DOHH2 (cell line): ENCODE measurements at regions not wholly inside any gene's neighbourhood (a gene's known extent, or its start where the extent isn't known, plus 50 kb on each side); places are given as distances from the start of the nearest gene placed in this dataset.

ENCODE experiments used
- H3F3A ChIP-seq: fragments of 200-600 bp; sonication (generic), shearing (Covaris generic); 2 replicates; pipeline ENCODE4 v1.6.0; 2016; ENCODE audit warnings: antibody characterized with exemption, mild to moderate bottlenecking; ENCODE audit not compliant: control insufficient read depth, insufficient read depth
- H3K27ac ChIP-seq: fragments of 200-600 bp; sonication (generic); 2 replicates; pipeline ENCODE4 v1.5.1; 2014; ENCODE audit warnings: low read depth, mild to moderate bottlenecking, low read length, moderate library complexity
- H3K27me3 ChIP-seq: fragments of 200-600 bp; sonication (generic); 2 replicates; pipeline ENCODE4 v1.6.1; 2014; ENCODE audit warnings: mild to moderate bottlenecking, low read length, mixed read lengths; ENCODE audit not compliant: control insufficient read depth
- H3K36me3 ChIP-seq: fragments of 200-600 bp; sonication (generic); 2 replicates; pipeline ENCODE4 v1.6.1; 2014; ENCODE audit warnings: mild to moderate bottlenecking, low read length, moderate library complexity, mixed read lengths; ENCODE audit not compliant: control insufficient read depth
- H3K4me1 ChIP-seq: fragments of 200-600 bp; sonication (generic); 2 replicates; pipeline ENCODE4 v1.6.1; 2014; ENCODE audit warnings: mild to moderate bottlenecking, low read length, mixed read lengths; ENCODE audit not compliant: control insufficient read depth
- H3K4me2 ChIP-seq: fragments of 200-600 bp; sonication (generic); 2 replicates; pipeline ENCODE4 v1.6.0; 2014; ENCODE audit warnings: mild to moderate bottlenecking, low read length, moderate library complexity
- H3K4me3 ChIP-seq: fragments of 200-600 bp; sonication (generic); 2 replicates; pipeline ENCODE4 v1.5.1; 2014; ENCODE audit warnings: mild to moderate bottlenecking, low read length, mixed read lengths
- H3K79me2 ChIP-seq: fragments of 200-600 bp; sonication (generic); 2 replicates; pipeline ENCODE4 v1.6.1; 2014; ENCODE audit warnings: mild to moderate bottlenecking, low read length, mixed read lengths; ENCODE audit not compliant: control insufficient read depth
- H3K9me2 ChIP-seq: fragments of 200-600 bp; sonication (generic); replicated peaks from 2 replicates; pipeline ENCODE4 v1.6.1; 2014; ENCODE audit warnings: mild to moderate bottlenecking, low read length, mixed read lengths; ENCODE audit not compliant: control insufficient read depth
- H3K9me3 ChIP-seq: fragments of 200-600 bp; sonication (generic); 2 replicates; pipeline ENCODE4 v1.6.1; 2014; ENCODE audit warnings: antibody characterized with exemption, low read length, mixed read lengths; ENCODE audit not compliant: control insufficient read depth, insufficient read depth
- H4K20me1 ChIP-seq: fragments of 200-600 bp; sonication (generic); 2 replicates; pipeline ENCODE4 v1.6.0; 2014; ENCODE audit warnings: low read depth, mild to moderate bottlenecking, antibody characterized with exemption, low read length, moderate library complexity; ENCODE audit not compliant: control insufficient read depth, insufficient read depth
- CTCF ChIP-seq: fragments of 200-600 bp; sonication (generic); IDR thresholded peaks from one replicate; pipeline ENCODE4 v1.5.1; 2014; ENCODE audit warnings: antibody characterized with exemption, mild to moderate bottlenecking, low read depth, low read length; ENCODE audit not compliant: poor library complexity, severe bottlenecking
- EZH2phosphoT487 ChIP-seq: fragments of 200-600 bp; sonication (generic); IDR thresholded peaks from 2 replicates; pipeline ENCODE4 v1.6.1; 2017; ENCODE audit warnings: borderline replicate concordance, mild to moderate bottlenecking, antibody characterized with exemption, low read length, moderate library complexity, mixed read lengths

- no peak overlapping the region for H3K27ac ChIP-seq
- H3K9me2 ChIP-seq = no peaks in the 10 kb centered on the region
- H3K36me3 ChIP-seq = no peaks in the 10 kb centered on the region
- H4K20me1 ChIP-seq = no peaks in the 10 kb centered on the region
- H3K4me1 ChIP-seq = no peaks in the 10 kb centered on the region
- no peaks in the 10 kb centered on the region for H3K27me3 ChIP-seq
- H3K79me2 ChIP-seq = no peaks in the 10 kb centered on the region
- H3K9me3 ChIP-seq = no peaks in the 10 kb centered on the region
- H3K4me2 ChIP-seq = no peak overlapping the region
- H3K4me3 ChIP-seq = no peak overlapping the region
- no peak for TF ChIP-seq CTCF
- TF ChIP-seq EZH2phosphoT487 = no peak
- no peaks in the 10 kb centered on the region for H3F3A ChIP-seq
Measured at GRCh38 chr5:87887247-87887646, 381.4 kb downstream of the TMEM161B start.

- H3K4me2 ChIP-seq = no peak overlapping the region
- no peaks in the 10 kb centered on the region for H3K36me3 ChIP-seq
- H3K4me1 ChIP-seq = no peaks in the 10 kb centered on the region
- H3K79me2 ChIP-seq = no peaks in the 10 kb centered on the region
- H3K9me2 ChIP-seq = no peaks in the 10 kb centered on the region
- H3K9me3 ChIP-seq = no peaks in the 10 kb centered on the region
- no peaks in the 10 kb centered on the region for H3K27me3 ChIP-seq
- no peaks in the 10 kb centered on the region for H3F3A ChIP-seq
- TF ChIP-seq CTCF = no peak
- TF ChIP-seq EZH2phosphoT487 = no peak
- no peaks in the 10 kb centered on the region for H4K20me1 ChIP-seq
- no peak overlapping the region for H3K27ac ChIP-seq
- H3K4me3 ChIP-seq = no peak overlapping the region
Measured at GRCh38 chr5:87886164-87886563, 382.5 kb downstream of the TMEM161B start.

- Histone ChIP-seq H3K4me3 (no peak overlapping the region), H3F3A (no peaks in the 10 kb centered on the region), H3K27me3 (no peaks in the 10 kb centered on the region), H3K9me2 (no peaks in the 10 kb centered on the region), H3K27ac (no peak overlapping the region), H3K4me1 (no peaks in the 10 kb centered on the region), H4K20me1 (no peaks in the 10 kb centered on the region), H3K36me3 (no peaks in the 10 kb centered on the region), H3K79me2 (no peaks in the 10 kb centered on the region), H3K9me3 (no peaks in the 10 kb centered on the region), H3K4me2 (no peak overlapping the region)
- peak; percentile 15 for TF ChIP-seq CTCF
- no peak for TF ChIP-seq EZH2phosphoT487
Measured at GRCh38 chr5:87885758-87886157, 382.9 kb downstream of the TMEM161B start.

GRCh38 chr5:87877495-87877894 lies 391.1 kb downstream of the TMEM161B start:
- H3K4me2 ChIP-seq = no peak overlapping the region
- no peaks in the 10 kb centered on the region for H3K9me3 ChIP-seq
- H3K36me3 ChIP-seq = no peaks in the 10 kb centered on the region
- TF ChIP-seq CTCF (no peak), EZH2phosphoT487 (no peak)
- H4K20me1 ChIP-seq = no peaks in the 10 kb centered on the region
- H3K79me2 ChIP-seq = no peaks in the 10 kb centered on the region
- peaks cover 10% of the 10 kb centered on the region for H3K4me1 ChIP-seq
- H3K27me3 ChIP-seq = no peaks in the 10 kb centered on the region
- no peak overlapping the region for H3K27ac ChIP-seq
- H3F3A ChIP-seq = no peaks in the 10 kb centered on the region
- H3K4me3 ChIP-seq = no peak overlapping the region
- H3K9me2 ChIP-seq = no peaks in the 10 kb centered on the region
